ENCODE measurements at regions not wholly inside any gene's neighbourhood (a gene's known extent, or its start where the extent isn't known, plus 50 kb on each side); places are given as distances from the start of the nearest gene placed in this dataset.

DNA sequence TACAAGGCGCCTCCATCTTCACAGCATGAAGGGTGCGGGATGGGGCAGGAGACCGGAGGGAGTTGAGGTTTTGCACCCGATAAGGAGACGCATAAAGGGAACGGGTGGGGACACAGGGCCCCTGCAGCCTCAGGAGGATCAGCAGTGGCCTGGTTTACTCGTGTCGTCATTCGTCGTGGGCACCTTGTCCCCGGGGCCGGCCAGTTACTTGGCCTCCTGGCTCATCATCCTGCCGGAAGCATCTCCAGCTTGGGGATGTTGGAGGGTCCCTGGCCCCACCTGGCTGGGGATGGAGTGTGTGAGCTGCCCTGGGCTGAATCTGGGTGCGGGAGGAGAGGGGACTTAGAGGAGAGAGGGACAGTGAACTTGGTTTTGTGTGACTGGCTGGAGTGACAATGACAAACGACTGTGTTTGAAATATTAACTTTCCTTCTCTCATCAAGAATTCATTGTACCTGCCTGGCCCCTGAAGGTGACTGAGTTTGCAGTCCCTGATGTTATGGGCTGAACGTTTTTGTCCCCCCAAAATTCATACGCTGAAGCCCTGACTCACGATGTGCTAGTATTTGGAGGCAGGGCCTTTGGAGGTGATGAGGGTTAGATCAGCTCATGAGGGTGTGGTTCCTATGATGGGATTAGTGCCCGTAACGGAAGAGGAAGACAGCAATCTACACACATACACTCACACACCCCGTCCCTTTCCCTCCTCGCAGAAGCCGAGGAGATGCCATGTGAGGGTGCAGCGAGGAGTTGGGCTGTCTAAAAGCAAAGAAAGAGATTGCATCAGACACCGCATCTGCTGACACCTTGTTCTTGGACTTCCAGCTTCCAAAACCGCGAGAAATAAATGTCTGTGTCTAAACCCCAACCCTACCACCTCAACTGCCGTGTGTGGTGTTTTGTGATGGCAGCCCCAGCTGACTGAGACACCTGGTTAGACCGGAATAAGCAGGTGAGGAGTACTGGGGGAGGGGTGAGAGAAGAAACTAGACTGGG is 65.0 kb upstream of the MAP3K4 start:
- TF ChIP-seq CTCF (IDR thresholded peaks at IDR 0.05) (no peak), POLR2A (IDR thresholded peaks at IDR 0.05) (no peak)
